Activated CD4-positive, alpha-beta memory T cell treated with anti-CD3 and anti-CD28 coated beads, Interleukin-2, amount 10 ng/mL, durations not matched to agents 7 days and 5 days (primary cell): ENCODE measurements at regions not wholly inside any gene's neighbourhood (a gene's known extent, or its start where the extent isn't known, plus 50 kb on each side); places are given as distances from the start of the nearest gene placed in this dataset.

Source experiments
- CTCF ChIA-PET: fragments of 350-600 bp; sonication (Branson Sonifier 250); formaldehyde crosslinking; loops from one replicate; lab custom pipeline; 2021; ENCODE audit warnings: antibody characterized with exemption, inconsistent platforms; lab: Charles Lee
- POLR2A ChIA-PET: fragments of 350-600 bp; sonication (Branson Sonifier 250); formaldehyde crosslinking; loops from one replicate; lab custom pipeline; 2021; ENCODE audit warnings: antibody characterized with exemption; lab: Charles Lee
- DNase-seq: peaks from one replicate; pipeline ENCODE4 v3.0.0-alpha.2; 2020
- H3K27ac Mint-ChIP-seq: one replicate; pipeline ENCODE4 v1.8.0; 2021; ENCODE audit warnings: mild to moderate bottlenecking, mixed read lengths
- H3K27me3 Mint-ChIP-seq: one replicate; pipeline ENCODE4 v1.8.0; 2021; ENCODE audit warnings: mixed read lengths
- H3K36me3 Mint-ChIP-seq: one replicate; pipeline ENCODE4 v1.8.0; 2021; ENCODE audit warnings: low read depth, mixed read lengths
- H3K4me1 Mint-ChIP-seq: one replicate; pipeline ENCODE4 v1.8.0; 2021; ENCODE audit warnings: mixed read lengths
- H3K4me3 Mint-ChIP-seq: one replicate; pipeline ENCODE4 v1.8.0; 2021; ENCODE audit warnings: mild to moderate bottlenecking, mixed read lengths
- H3K9me3 Mint-ChIP-seq: one replicate; pipeline ENCODE4 v1.8.0; 2021; ENCODE audit warnings: mixed read lengths

- Mint-ChIP-seq H3K27ac (no peak overlapping the region), H3K9me3 (no peaks in the 10 kb centered on the region), H3K27me3 (peaks cover 22% of the 10 kb centered on the region), H3K4me1 (no peaks in the 10 kb centered on the region), H3K4me3 (no peak overlapping the region), H3K36me3 (no peaks in the 10 kb centered on the region)
- ChIA-PET POLR2A (no interaction called here), CTCF (no interaction called here)
- no peak for DNase-seq
Observed at GRCh38 chr10:123584419-123584775, 81.8 kb upstream of the GPR26 start.

DNA sequence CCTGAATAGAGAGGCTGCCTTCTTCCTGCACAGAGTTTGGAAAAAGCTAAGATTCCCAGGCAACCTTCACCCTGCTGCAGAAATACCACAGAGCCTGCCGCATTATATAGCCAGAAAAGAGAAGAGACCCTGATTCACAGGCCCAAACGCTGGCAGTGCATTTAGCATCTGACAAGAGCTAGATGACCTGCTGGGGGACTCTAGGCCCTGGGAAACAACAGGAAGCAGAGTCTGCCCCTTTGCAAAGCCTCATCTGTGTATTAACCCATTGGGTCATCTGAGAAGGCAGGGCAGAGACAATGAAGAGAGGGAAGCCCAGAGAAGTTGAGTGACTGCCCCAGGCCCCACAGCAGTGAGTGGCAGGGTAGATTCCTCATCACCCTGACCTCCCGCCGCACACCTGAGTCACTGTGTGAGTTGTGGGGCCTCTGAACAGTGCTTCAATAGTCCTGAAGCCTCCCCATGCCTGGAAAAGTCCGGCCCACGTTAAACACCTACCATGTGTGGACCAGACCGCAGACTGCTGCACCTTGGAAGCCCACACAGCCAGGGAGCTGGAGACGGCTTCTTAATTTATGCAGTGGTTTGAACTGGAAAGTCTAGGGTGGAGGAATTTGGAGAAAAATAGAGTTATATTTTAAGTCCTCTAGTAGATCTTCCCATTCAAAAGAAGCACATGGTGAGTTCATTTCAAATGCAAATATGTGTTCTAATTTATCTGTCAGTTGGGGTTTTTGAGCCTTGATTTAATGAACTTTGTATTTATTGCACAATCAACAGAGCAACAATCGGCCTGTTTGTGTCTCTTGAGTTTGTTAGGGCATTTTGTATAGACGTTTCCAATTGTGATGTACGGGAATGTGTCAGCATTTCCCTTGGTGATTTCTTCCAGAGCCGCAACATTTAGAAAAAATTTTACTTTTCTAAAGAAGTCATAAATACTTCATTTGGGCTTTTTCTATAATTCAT is 80.4 kb upstream of the GPR26 start:
- POLR2A ChIA-PET: no interaction called here
- no peak overlapping the region for H3K4me3 Mint-ChIP-seq
- H3K27me3 Mint-ChIP-seq: peaks cover 22% of the 10 kb centered on the region
- no peak for DNase-seq
- CTCF ChIA-PET: no interaction called here
- no peaks in the 10 kb centered on the region for H3K9me3 Mint-ChIP-seq
- H3K27ac Mint-ChIP-seq: no peak overlapping the region
- H3K36me3 Mint-ChIP-seq: no peaks in the 10 kb centered on the region
- no peaks in the 10 kb centered on the region for H3K4me1 Mint-ChIP-seq

- Mint-ChIP-seq H3K27me3 (peaks cover 19% of the 10 kb centered on the region), H3K4me3 (no peak overlapping the region), H3K27ac (no peak overlapping the region), H3K36me3 (no peaks in the 10 kb centered on the region), H3K4me1 (no peaks in the 10 kb centered on the region), H3K9me3 (no peaks in the 10 kb centered on the region)
- ChIA-PET POLR2A (no interaction called here), CTCF (no interaction called here)
- DNase-seq: no peak
Observed at GRCh38 chr10:123587110-123587509, 79.0 kb upstream of the GPR26 start.

- no peak overlapping the region for H3K4me3 Mint-ChIP-seq
- POLR2A ChIA-PET: no interaction called here
- no peaks in the 10 kb centered on the region for H3K9me3 Mint-ChIP-seq
- H3K27ac Mint-ChIP-seq: no peak overlapping the region
- H3K27me3 Mint-ChIP-seq: peaks cover 10% of the 10 kb centered on the region
- H3K36me3 Mint-ChIP-seq: no peaks in the 10 kb centered on the region
- DNase-seq: no peak
- H3K4me1 Mint-ChIP-seq: no peaks in the 10 kb centered on the region
- CTCF ChIA-PET: interaction anchor here (0.7 kb wide), 1 partner anchor 801 kb away, joined by 4 read pairs; no protein-coding TSS in a partner anchor
Observed at GRCh38 chr10:123588386-123588914, 77.7 kb upstream of the GPR26 start.

- no peaks in the 10 kb centered on the region for H3K4me1 Mint-ChIP-seq
- no peaks in the 10 kb centered on the region for H3K9me3 Mint-ChIP-seq
- H3K36me3 Mint-ChIP-seq: no peaks in the 10 kb centered on the region
- CTCF ChIA-PET: no interaction called here
- DNase-seq: no peak
- H3K27ac Mint-ChIP-seq: no peak overlapping the region
- no peak overlapping the region for H3K4me3 Mint-ChIP-seq
- POLR2A ChIA-PET: no interaction called here
- H3K27me3 Mint-ChIP-seq: no peaks in the 10 kb centered on the region
Observed at GRCh38 chr10:123595661-123596060, 70.5 kb upstream of the GPR26 start.

GRCh38 chr10:123597676-123598075 is 68.5 kb upstream of the GPR26 start:
- POLR2A ChIA-PET: no interaction called here
- Mint-ChIP-seq H3K27ac (no peak overlapping the region), H3K4me1 (no peaks in the 10 kb centered on the region), H3K36me3 (no peaks in the 10 kb centered on the region), H3K27me3 (no peaks in the 10 kb centered on the region), H3K4me3 (no peak overlapping the region), H3K9me3 (no peaks in the 10 kb centered on the region)
- CTCF ChIA-PET: no interaction called here
- no peak for DNase-seq

GRCh38 chr10:123599366-123599849 is 66.7 kb upstream of the GPR26 start:
- Mint-ChIP-seq H3K4me3 (no peak overlapping the region), H3K9me3 (no peaks in the 10 kb centered on the region), H3K4me1 (no peaks in the 10 kb centered on the region), H3K36me3 (no peaks in the 10 kb centered on the region), H3K27ac (no peak overlapping the region), H3K27me3 (no peaks in the 10 kb centered on the region)
- DNase-seq: no peak
- POLR2A ChIA-PET: no interaction called here
- CTCF ChIA-PET: no interaction called here

- ChIA-PET CTCF (no interaction called here), POLR2A (no interaction called here)
- Mint-ChIP-seq H3K36me3 (no peaks in the 10 kb centered on the region), H3K4me1 (no peaks in the 10 kb centered on the region), H3K27ac (no peak overlapping the region), H3K27me3 (no peaks in the 10 kb centered on the region), H3K4me3 (no peak overlapping the region), H3K9me3 (no peaks in the 10 kb centered on the region)
- no peak for DNase-seq
Observed at GRCh38 chr10:123600177-123600576, 66.0 kb upstream of the GPR26 start.

DNA sequence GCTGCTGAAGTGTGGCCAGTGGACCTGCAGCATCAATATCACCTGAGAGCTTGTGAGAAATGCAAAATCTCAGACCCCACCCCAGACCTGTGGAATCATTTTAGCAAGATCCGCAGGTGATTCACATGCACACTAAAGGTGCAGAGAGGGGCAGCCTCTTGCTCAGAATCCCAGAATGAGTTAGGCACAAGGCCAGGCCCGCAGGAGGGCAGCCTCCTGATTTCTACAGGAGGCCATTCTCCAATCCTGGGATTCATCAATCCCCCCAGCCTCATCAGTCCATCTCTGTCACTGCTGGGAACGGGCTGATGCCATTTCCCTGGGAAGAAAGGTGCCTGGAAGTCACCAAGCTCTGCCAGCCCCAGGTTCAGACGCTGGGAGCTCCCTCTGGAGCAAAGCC is 63.0 kb upstream of the GPR26 start:
- Mint-ChIP-seq H3K9me3 (no peaks in the 10 kb centered on the region), H3K4me3 (no peak overlapping the region), H3K36me3 (no peaks in the 10 kb centered on the region), H3K4me1 (no peaks in the 10 kb centered on the region), H3K27me3 (no peaks in the 10 kb centered on the region), H3K27ac (no peak overlapping the region)
- ChIA-PET POLR2A (no interaction called here), CTCF (no interaction called here)
- no peak for DNase-seq

GRCh38 chr10:123604506-123604905 is 61.6 kb upstream of the GPR26 start:
- Mint-ChIP-seq H3K9me3 (no peaks in the 10 kb centered on the region), H3K4me3 (no peak overlapping the region), H3K4me1 (no peaks in the 10 kb centered on the region), H3K27me3 (no peaks in the 10 kb centered on the region), H3K27ac (no peak overlapping the region), H3K36me3 (no peaks in the 10 kb centered on the region)
- DNase-seq: no peak
- CTCF ChIA-PET: no interaction called here
- POLR2A ChIA-PET: no interaction called here

DNA sequence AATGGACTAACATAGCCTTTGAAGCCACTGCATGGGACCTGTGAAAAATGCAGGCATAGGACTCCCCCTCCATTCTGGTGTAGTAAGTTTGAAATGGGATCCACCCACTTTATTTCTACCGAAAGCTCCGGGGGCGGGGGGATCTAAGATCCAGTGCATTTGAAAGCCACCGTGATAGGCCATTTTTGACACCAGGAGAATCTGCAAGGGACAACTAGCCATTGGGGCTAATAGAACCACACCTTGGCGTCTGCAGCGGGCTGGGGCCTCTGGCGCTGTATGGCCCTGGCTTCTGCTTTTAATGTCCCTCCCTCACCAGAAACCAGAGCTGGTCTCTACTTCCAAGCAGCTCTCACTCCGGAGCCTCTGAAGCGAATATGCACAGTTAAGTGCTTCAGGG is 60.1 kb upstream of the GPR26 start:
- ChIA-PET CTCF (no interaction called here), POLR2A (no interaction called here)
- no peaks in the 10 kb centered on the region for H3K9me3 Mint-ChIP-seq
- H3K36me3 Mint-ChIP-seq: no peaks in the 10 kb centered on the region
- H3K4me1 Mint-ChIP-seq: no peaks in the 10 kb centered on the region
- H3K27ac Mint-ChIP-seq: no peak overlapping the region
- H3K4me3 Mint-ChIP-seq: no peak overlapping the region
- no peaks in the 10 kb centered on the region for H3K27me3 Mint-ChIP-seq
- no peak for DNase-seq

DNA sequence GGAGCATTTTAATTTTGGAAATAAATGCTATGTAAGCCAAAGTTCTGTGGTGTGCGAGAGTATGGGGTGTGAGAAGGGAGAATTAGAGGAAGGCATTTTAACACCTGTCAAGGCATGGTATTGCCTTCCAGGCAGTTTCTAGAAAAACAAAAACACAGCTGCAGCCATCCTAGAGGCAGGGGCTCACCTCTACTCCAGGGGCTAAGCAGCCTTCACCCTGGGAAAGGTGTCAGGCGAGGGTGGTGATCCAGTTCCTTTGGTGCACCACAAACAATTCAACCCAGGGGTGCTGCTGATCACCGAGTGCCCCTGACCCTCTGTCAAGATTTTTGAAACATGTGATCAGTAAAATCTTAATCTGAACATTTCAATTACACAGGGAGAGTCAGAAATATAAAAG is 59.2 kb upstream of the GPR26 start:
- no peaks in the 10 kb centered on the region for H3K27me3 Mint-ChIP-seq
- POLR2A ChIA-PET: no interaction called here
- no peak overlapping the region for H3K4me3 Mint-ChIP-seq
- no peaks in the 10 kb centered on the region for H3K9me3 Mint-ChIP-seq
- CTCF ChIA-PET: no interaction called here
- no peak for DNase-seq
- no peaks in the 10 kb centered on the region for H3K36me3 Mint-ChIP-seq
- H3K4me1 Mint-ChIP-seq: no peaks in the 10 kb centered on the region
- H3K27ac Mint-ChIP-seq: no peak overlapping the region

DNA sequence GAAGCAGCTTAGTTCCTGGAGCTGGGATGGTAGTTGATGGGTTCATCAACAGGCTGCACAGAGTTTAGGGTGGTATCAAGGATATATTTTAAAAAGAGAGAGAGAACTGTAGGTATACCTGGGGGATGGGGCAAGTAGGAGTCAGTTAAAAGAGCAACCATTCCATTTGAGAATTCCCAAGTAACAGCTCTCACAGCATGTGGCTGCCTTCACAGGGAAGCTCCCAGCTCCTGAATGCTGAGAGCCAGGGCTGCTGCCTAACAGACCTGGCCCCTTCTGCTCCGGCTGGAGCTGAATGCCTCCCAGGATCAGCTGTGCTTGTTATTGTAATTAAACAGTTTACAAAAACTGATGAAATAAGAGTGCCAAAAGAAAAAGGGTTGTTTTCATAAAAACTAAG is 58.8 kb upstream of the GPR26 start:
- Mint-ChIP-seq H3K27ac (no peak overlapping the region), H3K4me1 (no peaks in the 10 kb centered on the region), H3K4me3 (no peak overlapping the region), H3K9me3 (no peaks in the 10 kb centered on the region), H3K36me3 (no peaks in the 10 kb centered on the region), H3K27me3 (no peaks in the 10 kb centered on the region)
- DNase-seq: no peak
- ChIA-PET CTCF (no interaction called here), POLR2A (no interaction called here)

GRCh38 chr10:123608047-123608446 is 58.1 kb upstream of the GPR26 start:
- CTCF ChIA-PET: no interaction called here

More at GRCh38 chr10:123608047-123608446, 58.1 kb upstream of the GPR26 start:
- Mint-ChIP-seq H3K36me3 (no peaks in the 10 kb centered on the region), H3K4me1 (no peaks in the 10 kb centered on the region), H3K9me3 (no peaks in the 10 kb centered on the region), H3K27me3 (no peaks in the 10 kb centered on the region), H3K27ac (no peak overlapping the region), H3K4me3 (no peak overlapping the region)
- POLR2A ChIA-PET: no interaction called here
- no peak for DNase-seq
